HL-60 (cell line): ENCODE measurements at regions not wholly inside any gene's neighbourhood (a gene's known extent, or its start where the extent isn't known, plus 50 kb on each side); places are given as distances from the start of the nearest gene placed in this dataset.
"Not testable (repeated sequence)": the region's sequence is repeated elsewhere in the genome, so short reads cannot be mapped to it uniquely, and the experiment has no call there.

Experiments
- DNase-seq, 2 experiments: peaks; one replicate each; pipeline ENCODE4 v3.0.0-alpha.2; 2010 to 2020; ENCODE audit warnings: low read depth in 1 of 2, low spot score in 1 of 2
- H3K27ac ChIP-seq: fragments of 250-450 bp; sonication (Bioruptor Pico); replicated peaks from 2 replicates; pipeline ENCODE4 v1.5.1; 2020; ENCODE audit warnings: mild to moderate bottlenecking, moderate library complexity
- H3K27me3 ChIP-seq: fragments of 250-450 bp; sonication (Bioruptor Pico); 2 replicates; pipeline ENCODE4 v1.5.1; 2021; ENCODE audit warnings: mild to moderate bottlenecking, moderate library complexity; ENCODE audit not compliant: insufficient read depth, poor library complexity, severe bottlenecking
- H3K4me3 ChIP-seq: replicated peaks from 2 replicates; pipeline ENCODE4 v1.5.1; 2011; ENCODE audit warnings: mild to moderate bottlenecking, control low read depth, low read length; ENCODE audit not compliant: insufficient read depth
- GABPA ChIP-seq: IDR thresholded peaks from 2 replicates; pipeline ENCODE4 v1.6.1; 2012; ENCODE audit warnings: low read depth
- POLR2AphosphoS5 ChIP-seq: IDR thresholded peaks from 2 replicates; pipeline ENCODE4 v1.6.1; 2012; ENCODE audit warnings: low read depth
- SPI1 ChIP-seq: IDR thresholded peaks from 2 replicates; pipeline ENCODE4 v1.6.1; 2012; ENCODE audit warnings: low read depth, mild to moderate bottlenecking, borderline replicate concordance
- TF ChIP-seq, protein P1 (sequence below): IDR thresholded peaks from one replicate; pipeline ENCODE4 v1.5.1; 2011; ENCODE audit warnings: low read length, control low read depth, inconsistent platforms; ENCODE audit not compliant: insufficient read depth
- TF ChIP-seq, protein P2 (sequence below): IDR thresholded peaks from 2 replicates; pipeline ENCODE4 v1.6.1; 2012; ENCODE audit warnings: low read depth; ENCODE audit not compliant: insufficient replicate concordance

DNA sequence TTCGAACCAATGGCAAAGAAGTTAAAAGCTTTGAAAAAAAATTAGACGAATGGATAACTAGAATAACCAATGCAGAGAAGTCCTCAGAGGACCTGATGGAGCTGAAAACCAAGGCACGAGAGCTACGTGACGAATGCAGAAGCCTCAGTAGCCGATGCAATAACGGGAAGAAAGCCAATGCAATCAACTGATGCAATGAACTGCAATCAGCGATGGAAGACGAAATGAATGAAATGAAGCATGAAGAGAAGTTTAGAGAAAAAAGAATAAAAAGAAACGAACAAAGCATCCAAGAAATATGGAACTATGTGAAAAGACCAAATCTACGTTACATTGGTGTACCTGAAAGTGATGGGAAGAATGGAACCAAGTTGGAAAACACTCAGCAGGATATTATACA lies 52.6 kb upstream of the MRPS30 start:
- not testable (repeated sequence) for H3K4me3 ChIP-seq, H3K27me3 ChIP-seq, DNase-seq

GRCh38 chr5:44747396-44747795 lies 61.4 kb upstream of the MRPS30 start:
- TF ChIP-seq, protein P1, sequence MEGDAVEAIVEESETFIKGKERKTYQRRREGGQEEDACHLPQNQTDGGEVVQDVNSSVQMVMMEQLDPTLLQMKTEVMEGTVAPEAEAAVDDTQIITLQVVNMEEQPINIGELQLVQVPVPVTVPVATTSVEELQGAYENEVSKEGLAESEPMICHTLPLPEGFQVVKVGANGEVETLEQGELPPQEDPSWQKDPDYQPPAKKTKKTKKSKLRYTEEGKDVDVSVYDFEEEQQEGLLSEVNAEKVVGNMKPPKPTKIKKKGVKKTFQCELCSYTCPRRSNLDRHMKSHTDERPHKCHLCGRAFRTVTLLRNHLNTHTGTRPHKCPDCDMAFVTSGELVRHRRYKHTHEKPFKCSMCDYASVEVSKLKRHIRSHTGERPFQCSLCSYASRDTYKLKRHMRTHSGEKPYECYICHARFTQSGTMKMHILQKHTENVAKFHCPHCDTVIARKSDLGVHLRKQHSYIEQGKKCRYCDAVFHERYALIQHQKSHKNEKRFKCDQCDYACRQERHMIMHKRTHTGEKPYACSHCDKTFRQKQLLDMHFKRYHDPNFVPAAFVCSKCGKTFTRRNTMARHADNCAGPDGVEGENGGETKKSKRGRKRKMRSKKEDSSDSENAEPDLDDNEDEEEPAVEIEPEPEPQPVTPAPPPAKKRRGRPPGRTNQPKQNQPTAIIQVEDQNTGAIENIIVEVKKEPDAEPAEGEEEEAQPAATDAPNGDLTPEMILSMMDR: no peak
- TF ChIP-seq SPI1 (no peak), POLR2AphosphoS5 (no peak), GABPA (no peak)
- TF ChIP-seq, protein P2, sequence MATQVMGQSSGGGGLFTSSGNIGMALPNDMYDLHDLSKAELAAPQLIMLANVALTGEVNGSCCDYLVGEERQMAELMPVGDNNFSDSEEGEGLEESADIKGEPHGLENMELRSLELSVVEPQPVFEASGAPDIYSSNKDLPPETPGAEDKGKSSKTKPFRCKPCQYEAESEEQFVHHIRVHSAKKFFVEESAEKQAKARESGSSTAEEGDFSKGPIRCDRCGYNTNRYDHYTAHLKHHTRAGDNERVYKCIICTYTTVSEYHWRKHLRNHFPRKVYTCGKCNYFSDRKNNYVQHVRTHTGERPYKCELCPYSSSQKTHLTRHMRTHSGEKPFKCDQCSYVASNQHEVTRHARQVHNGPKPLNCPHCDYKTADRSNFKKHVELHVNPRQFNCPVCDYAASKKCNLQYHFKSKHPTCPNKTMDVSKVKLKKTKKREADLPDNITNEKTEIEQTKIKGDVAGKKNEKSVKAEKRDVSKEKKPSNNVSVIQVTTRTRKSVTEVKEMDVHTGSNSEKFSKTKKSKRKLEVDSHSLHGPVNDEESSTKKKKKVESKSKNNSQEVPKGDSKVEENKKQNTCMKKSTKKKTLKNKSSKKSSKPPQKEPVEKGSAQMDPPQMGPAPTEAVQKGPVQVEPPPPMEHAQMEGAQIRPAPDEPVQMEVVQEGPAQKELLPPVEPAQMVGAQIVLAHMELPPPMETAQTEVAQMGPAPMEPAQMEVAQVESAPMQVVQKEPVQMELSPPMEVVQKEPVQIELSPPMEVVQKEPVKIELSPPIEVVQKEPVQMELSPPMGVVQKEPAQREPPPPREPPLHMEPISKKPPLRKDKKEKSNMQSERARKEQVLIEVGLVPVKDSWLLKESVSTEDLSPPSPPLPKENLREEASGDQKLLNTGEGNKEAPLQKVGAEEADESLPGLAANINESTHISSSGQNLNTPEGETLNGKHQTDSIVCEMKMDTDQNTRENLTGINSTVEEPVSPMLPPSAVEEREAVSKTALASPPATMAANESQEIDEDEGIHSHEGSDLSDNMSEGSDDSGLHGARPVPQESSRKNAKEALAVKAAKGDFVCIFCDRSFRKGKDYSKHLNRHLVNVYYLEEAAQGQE: no peak
- no peaks in the 10 kb centered on the region for H3K27me3 ChIP-seq
- no peak for DNase-seq
- no peak overlapping the region for H3K27ac ChIP-seq
- H3K4me3 ChIP-seq: no peak overlapping the region

More for the DNA sequence above, 52.6 kb upstream of the MRPS30 start:
- not testable (repeated sequence) for H3K27ac ChIP-seq

- Histone ChIP-seq H3K27me3 (no peaks in the 10 kb centered on the region), H3K27ac (no peak overlapping the region), H3K4me3 (no peak overlapping the region)
- no peak for DNase-seq
- TF ChIP-seq POLR2AphosphoS5: no peak
- no peak for TF ChIP-seq GABPA
- TF ChIP-seq, protein P2: no peak
- TF ChIP-seq, protein P1: no peak
- TF ChIP-seq SPI1: no peak
Measured at GRCh38 chr5:44740660-44741059, 68.1 kb upstream of the MRPS30 start.

- H3K27me3 ChIP-seq: no peaks in the 10 kb centered on the region
- no peak for DNase-seq
- no peak overlapping the region for H3K27ac ChIP-seq
- no peak overlapping the region for H3K4me3 ChIP-seq
- TF ChIP-seq, protein P1: no peak
- no peak for TF ChIP-seq POLR2AphosphoS5
Measured at GRCh38 chr5:44729536-44729935, 79.2 kb upstream of the MRPS30 start.
